GM18909 (cell line): ENCODE measurements at regions not wholly inside any gene's neighbourhood (a gene's known extent, or its start where the extent isn't known, plus 50 kb on each side); places are given as distances from the start of the nearest gene placed in this dataset.

Experiments
- ATAC-seq: cut with Tn5 transposase; IDR thresholded peaks from one replicate; pipeline ENCODE4 v1.9.1; 2021; ENCODE audit warnings: mild to moderate bottlenecking; ENCODE audit not compliant: unreplicated experiment, poor library complexity

DNA sequence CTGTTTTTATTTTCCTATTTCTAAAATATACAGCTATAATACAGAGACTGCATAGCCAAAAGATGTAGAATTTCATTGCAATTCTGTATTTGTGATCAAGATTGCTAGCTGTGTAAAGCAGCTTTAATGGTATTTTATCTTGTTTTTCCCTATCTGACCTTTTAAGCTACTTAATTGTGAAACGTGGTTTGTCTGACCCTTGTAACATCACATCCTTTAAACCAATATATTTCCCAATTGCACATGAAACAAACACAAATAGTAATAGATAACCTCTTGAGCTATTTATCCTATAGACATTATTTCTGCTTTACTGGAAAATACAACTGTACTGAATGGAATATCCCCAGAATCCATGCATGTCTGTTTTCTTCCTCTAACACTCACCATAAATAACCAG, 112.2 kb upstream of the PLPPR4 start:
- ATAC-seq = no peak

DNA sequence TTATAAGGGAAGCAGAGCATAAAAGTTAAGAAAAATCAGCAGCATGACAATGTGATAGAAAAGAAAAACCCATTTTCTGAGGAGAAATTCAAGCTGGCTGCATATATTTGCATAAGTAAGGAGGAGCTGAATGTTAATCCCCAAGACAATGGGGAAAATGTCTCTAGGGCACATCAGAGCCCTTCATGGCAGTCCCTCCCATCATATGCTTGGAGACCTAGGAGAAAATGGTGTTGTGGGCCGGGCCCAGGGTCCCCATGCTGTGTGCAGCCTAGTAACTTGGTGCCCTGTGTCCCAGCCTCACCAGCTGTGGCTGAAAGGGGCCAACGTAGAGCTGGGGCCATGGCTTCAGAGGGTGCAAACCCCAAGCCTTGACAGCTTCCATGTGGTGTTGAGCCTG, 100.6 kb upstream of the PLPPR4 start:
- no peak for ATAC-seq

GRCh38 chr1:99170516-99170915, 93.8 kb upstream of the PLPPR4 start:
- ATAC-seq = no peak

- ATAC-seq = no peak
Observed at GRCh38 chr1:99171184-99171813, 93.0 kb upstream of the PLPPR4 start.

DNA sequence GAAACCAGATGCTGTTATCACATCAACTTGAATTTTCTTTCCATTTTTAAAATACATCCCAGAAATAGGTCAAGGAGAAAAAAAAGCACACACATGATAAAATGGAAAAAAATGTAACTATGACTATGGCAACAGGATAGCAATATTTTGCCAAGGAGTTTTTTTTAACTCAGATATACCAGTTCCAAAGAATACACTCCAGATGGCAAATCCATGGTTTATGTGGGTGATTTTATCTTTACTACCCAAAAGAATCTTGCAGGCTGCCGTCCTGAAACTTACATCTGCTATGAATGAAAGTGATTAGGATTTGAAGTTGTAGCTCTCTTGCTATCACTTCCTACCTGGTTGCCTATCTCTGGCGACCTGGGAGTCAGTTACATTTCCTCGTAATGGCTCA, 91.0 kb upstream of the PLPPR4 start:
- ATAC-seq = no peak

GRCh38 chr1:99173900-99174299, 90.4 kb upstream of the PLPPR4 start:
- ATAC-seq = no peak

DNA sequence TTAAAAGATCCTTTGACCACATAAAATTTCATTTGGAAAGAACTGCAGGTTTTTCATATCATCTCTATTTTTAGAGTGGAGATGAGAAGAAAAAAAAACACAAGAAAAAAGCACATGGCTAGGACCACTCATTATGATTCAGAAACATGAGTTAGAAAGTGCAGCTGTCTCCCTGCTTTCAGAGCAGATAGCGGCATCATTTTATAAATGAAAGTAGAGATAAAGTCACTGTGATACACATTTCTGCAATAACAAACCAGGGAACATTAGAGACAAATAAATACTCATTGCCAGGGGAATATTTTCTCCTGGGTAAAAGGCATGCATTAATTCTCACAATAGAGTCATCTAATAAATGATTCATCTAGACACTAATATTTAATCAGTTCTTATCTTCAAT, 87.5 kb upstream of the PLPPR4 start:
- no peak for ATAC-seq

DNA sequence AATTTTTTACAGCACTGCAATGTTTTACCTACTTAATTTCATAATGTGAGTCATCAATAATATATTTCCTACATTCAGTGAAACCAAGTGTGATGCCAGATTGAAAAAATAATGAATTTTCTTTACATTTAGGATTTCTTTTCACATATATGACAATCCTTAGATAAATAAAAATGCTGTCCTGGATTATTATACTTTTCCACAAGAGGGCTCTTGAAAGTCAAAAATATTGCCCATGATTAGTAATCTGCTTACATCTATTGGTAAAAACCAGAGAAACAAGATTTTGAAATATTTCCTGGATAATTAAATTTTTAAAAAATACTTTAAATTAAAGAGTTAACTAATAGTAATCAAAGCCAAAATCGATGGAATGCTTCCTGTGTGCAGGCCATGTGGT, 86.8 kb upstream of the PLPPR4 start:
- ATAC-seq = no peak

- peak; percentile 99 for ATAC-seq
Observed at GRCh38 chr1:99180343-99180808, 83.9 kb upstream of the PLPPR4 start.

GRCh38 chr1:99180915-99181314, 83.4 kb upstream of the PLPPR4 start:
- no peak for ATAC-seq

DNA sequence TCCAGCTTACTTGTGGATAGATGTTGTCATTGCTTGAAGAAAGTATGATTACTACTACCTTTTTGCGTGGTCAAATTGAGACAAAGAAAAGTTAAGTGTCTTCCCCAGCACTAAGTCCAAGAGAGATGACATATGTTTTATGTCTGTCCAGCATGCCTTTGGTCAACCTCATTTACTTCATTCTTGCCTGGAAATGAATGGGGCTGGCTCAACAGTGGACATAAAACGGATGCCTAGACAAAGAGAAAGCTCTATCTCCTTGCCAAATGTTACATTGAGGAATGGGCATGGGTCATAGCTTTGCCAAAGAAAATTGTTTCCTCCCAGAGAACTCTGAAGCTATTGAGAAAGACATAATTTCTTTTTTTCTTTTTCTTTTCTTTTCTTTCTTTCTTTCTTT, 82.4 kb upstream of the PLPPR4 start:
- no peak for ATAC-seq

GRCh38 chr1:99185196-99185595, 79.1 kb upstream of the PLPPR4 start:
- ATAC-seq = no peak

DNA sequence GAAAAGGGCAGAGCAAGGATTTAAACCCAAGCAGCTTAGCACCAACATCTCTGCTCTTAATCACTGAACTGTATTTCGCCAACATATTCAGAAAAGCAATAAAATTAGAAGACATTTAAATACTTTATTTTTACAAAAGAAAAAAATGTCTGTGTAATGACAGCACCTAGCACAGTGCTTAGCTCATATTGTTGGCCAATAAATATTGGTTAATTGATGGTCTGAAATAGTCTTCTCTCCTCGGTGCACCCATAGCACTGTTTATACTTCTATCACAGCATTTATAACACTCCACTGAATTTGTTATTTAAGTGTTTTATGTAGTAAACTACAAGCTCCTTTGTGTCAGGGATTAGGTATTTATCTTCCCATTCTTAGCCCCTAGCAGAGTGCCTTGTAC, 70.9 kb upstream of the PLPPR4 start:
- ATAC-seq = no peak

DNA sequence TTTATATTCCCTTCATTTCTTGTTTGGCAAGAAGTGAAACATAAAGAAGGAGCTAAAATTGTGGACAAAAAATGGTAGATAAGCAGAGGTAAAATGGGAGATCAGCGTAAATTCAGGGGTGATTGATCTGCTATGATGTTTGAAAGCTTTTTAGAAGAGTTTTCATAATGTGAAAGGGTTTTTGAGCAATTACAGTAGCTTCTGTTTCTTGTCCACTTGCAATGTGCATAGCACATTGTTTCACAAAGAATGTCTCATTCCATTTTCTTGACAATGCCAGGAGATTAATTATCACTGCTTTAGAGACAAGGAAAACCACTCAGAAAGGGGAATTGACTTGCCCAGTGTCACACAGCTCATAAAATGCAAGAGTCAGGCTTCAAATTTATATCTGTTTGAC, 65.9 kb upstream of the PLPPR4 start:
- ATAC-seq = no peak

DNA sequence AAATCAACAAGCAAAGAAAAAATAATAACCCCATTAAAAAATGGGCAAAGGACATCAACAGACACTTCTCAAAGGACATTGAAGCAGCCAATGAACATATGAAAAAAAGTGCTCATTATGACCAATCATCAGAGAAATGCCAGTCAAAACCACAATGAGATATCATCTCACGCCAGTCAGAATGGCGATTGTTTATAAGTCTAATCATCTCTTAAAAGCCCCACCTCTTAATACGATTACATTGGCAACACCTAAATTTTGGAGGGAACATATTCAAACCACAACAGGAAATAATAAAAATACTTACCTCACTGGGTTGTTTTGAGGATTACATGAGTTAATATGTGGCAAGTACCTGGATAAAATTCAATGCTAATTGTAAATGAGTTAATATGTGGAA, 57.1 kb upstream of the PLPPR4 start:
- ATAC-seq = no peak
